Myocyte (in vitro differentiated cells): ENCODE measurements at regions not wholly inside any gene's neighbourhood (a gene's known extent, or its start where the extent isn't known, plus 50 kb on each side); places are given as distances from the start of the nearest gene placed in this dataset.
"Not testable (repeated sequence)": the region's sequence is repeated elsewhere in the genome, so short reads cannot be mapped to it uniquely, and the experiment has no call there.

Experiments used
- DNase-seq: peaks from one replicate; pipeline ENCODE4 v3.0.0-alpha.2; 2012; ENCODE audit warnings: low read depth

GRCh38 chr3:78077842-78078241 is 1037.9 kb downstream of the ROBO2 start:
- no peak for DNase-seq

- no peak for DNase-seq
These were observed 1039.6 kb downstream of the ROBO2 start for GRCh38 chr3:78079514-78079913.

- DNase-seq, result no peak
These were observed 1046.3 kb downstream of the ROBO2 start for GRCh38 chr3:78086150-78086549.

- no peak for DNase-seq
These were observed 1047.2 kb downstream of the ROBO2 start for GRCh38 chr3:78087134-78087533.

- no peak for DNase-seq
These were observed 1048.1 kb downstream of the ROBO2 start for GRCh38 chr3:78088006-78088405.

- no peak for DNase-seq
These were observed 1050.5 kb downstream of the ROBO2 start for GRCh38 chr3:78090382-78090781.

- no peak for DNase-seq
These were observed 1051.7 kb downstream of the ROBO2 start for GRCh38 chr3:78091478-78092119.

GRCh38 chr3:78092574-78092973 is 1052.7 kb downstream of the ROBO2 start:
- DNase-seq, result not testable (repeated sequence)

GRCh38 chr3:78096488-78097255 is 1056.8 kb downstream of the ROBO2 start:
- DNase-seq, result no peak

GRCh38 chr3:78098367-78098766 is 1058.5 kb downstream of the ROBO2 start:
- DNase-seq, result no peak

GRCh38 chr3:78101384-78101783 is 1061.5 kb downstream of the ROBO2 start:
- DNase-seq, result no peak

GRCh38 chr3:78108269-78108961 is 1068.5 kb downstream of the ROBO2 start:
- DNase-seq, result not testable (repeated sequence)

- no peak for DNase-seq
These were observed 1072.6 kb downstream of the ROBO2 start for GRCh38 chr3:78112291-78113010.

GRCh38 chr3:78115983-78116382 is 1076.1 kb downstream of the ROBO2 start:
- no peak for DNase-seq

GRCh38 chr3:78116874-78117273 is 1077.0 kb downstream of the ROBO2 start:
- peak; percentile 0 for DNase-seq

- DNase-seq, result no peak
These were observed 1083.2 kb downstream of the ROBO2 start for GRCh38 chr3:78123058-78123457.

GRCh38 chr3:78129707-78130106 is 1089.8 kb downstream of the ROBO2 start:
- no peak for DNase-seq

GRCh38 chr3:78130741-78131290 is 1090.9 kb downstream of the ROBO2 start:
- no peak for DNase-seq

GRCh38 chr3:78134496-78134895 is 1094.6 kb downstream of the ROBO2 start:
- no peak for DNase-seq

- no peak for DNase-seq
These were observed 1099.3 kb downstream of the ROBO2 start for GRCh38 chr3:78139166-78139565.

GRCh38 chr3:78140274-78140673 is 1100.4 kb downstream of the ROBO2 start:
- no peak for DNase-seq
